SU-DHL-6 (cell line): ENCODE measurements at regions not wholly inside any gene's neighbourhood (a gene's known extent, or its start where the extent isn't known, plus 50 kb on each side); places are given as distances from the start of the nearest gene placed in this dataset.

Experiments
- H2AFZ ChIP-seq: fragments of 200-600 bp; sonication (generic); 2 replicates; pipeline ENCODE4 v1.6.1; 2014; ENCODE audit warnings: low read depth, mild to moderate bottlenecking, moderate library complexity, mixed read lengths, antibody characterized with exemption, low read length; ENCODE audit not compliant: severe bottlenecking
- H3F3A ChIP-seq: fragments of 200-600 bp; shearing (Covaris generic); 2 replicates; pipeline ENCODE4 v1.6.0; 2016; ENCODE audit warnings: antibody characterized with exemption, mild to moderate bottlenecking; ENCODE audit not compliant: insufficient read depth
- H3K27ac ChIP-seq: fragments of 200-600 bp; sonication (generic); 2 replicates; pipeline ENCODE4 v1.5.1; 2016; ENCODE audit warnings: low read depth, mild to moderate bottlenecking, low read length, moderate library complexity, mixed read lengths
- H3K27me3 ChIP-seq: fragments of 200-600 bp; sonication (generic), shearing (Covaris generic); 2 replicates; pipeline ENCODE4 v1.6.0; 2014; ENCODE audit warnings: mild to moderate bottlenecking, low read length
- H3K36me3 ChIP-seq: fragments of 200-600 bp; sonication (generic); 2 replicates; pipeline ENCODE4 v1.6.1; 2014; ENCODE audit warnings: mild to moderate bottlenecking, low read length, mixed read lengths
- H3K4me2 ChIP-seq: fragments of 300-600, 200-600 bp; shearing (Covaris generic), sonication (generic); 2 replicates; pipeline ENCODE4 v1.6.0; 2014; ENCODE audit warnings: low read length, low read depth, mild to moderate bottlenecking; ENCODE audit not compliant: poor library complexity, severe bottlenecking
- H3K4me3 ChIP-seq: fragments of 200-600 bp; sonication (generic); 2 replicates; pipeline ENCODE4 v1.5.1; 2014; ENCODE audit warnings: antibody characterized with exemption, low read length, mild to moderate bottlenecking, mixed read lengths; ENCODE audit not compliant: insufficient read depth, poor library complexity, severe bottlenecking
- H3K79me2 ChIP-seq: fragments of 200-600 bp; sonication (generic); 2 replicates; pipeline ENCODE4 v1.6.1; 2014; ENCODE audit warnings: mild to moderate bottlenecking, low read length, moderate library complexity; ENCODE audit not compliant: insufficient read depth
- H3K9ac ChIP-seq: fragments of 200-600 bp; sonication (generic); 2 replicates; pipeline ENCODE4 v1.7.0; 2014; ENCODE audit warnings: mild to moderate bottlenecking, low read length
- H3K9me2 ChIP-seq: fragments of 200-600 bp; sonication (generic); replicated peaks from 2 replicates; pipeline ENCODE4 v1.6.1; 2014; ENCODE audit warnings: low read length; ENCODE audit not compliant: insufficient read depth
- H3K9me3 ChIP-seq: fragments of 200-600 bp; sonication (generic); 2 replicates; pipeline ENCODE4 v1.6.1; 2014; ENCODE audit warnings: low read length, mixed read lengths; ENCODE audit not compliant: insufficient read depth
- H4K20me1 ChIP-seq: fragments of 200-600 bp; sonication (generic); 2 replicates; pipeline ENCODE4 v1.6.1; 2014; ENCODE audit warnings: low read depth, mild to moderate bottlenecking, antibody characterized with exemption, low read length, moderate library complexity, mixed read lengths
- CTCF ChIP-seq: fragments of 200-600 bp; sonication (generic); IDR thresholded peaks from one replicate; pipeline ENCODE4 v1.5.1; 2017; ENCODE audit warnings: antibody characterized with exemption, mild to moderate bottlenecking, low read length, moderate library complexity; ENCODE audit not compliant: insufficient read depth, poor library complexity, severe bottlenecking
- EZH2phosphoT487 ChIP-seq: fragments of 200-600 bp; sonication (generic), shearing (Covaris generic); conservative IDR thresholded peaks from 2 replicates; pipeline ENCODE4 v1.6.1; 2018; ENCODE audit warnings: mild to moderate bottlenecking, antibody characterized with exemption, low read length, moderate library complexity, mixed read lengths

- TF ChIP-seq EZH2phosphoT487 (no peak), CTCF (no peak)
- no peaks in the 10 kb centered on the region for H3K79me2 ChIP-seq
- H2AFZ ChIP-seq = no peak overlapping the region
- no peak overlapping the region for H3K4me2 ChIP-seq
- no peaks in the 10 kb centered on the region for H3K9me3 ChIP-seq
- no peaks in the 10 kb centered on the region for H4K20me1 ChIP-seq
- no peaks in the 10 kb centered on the region for H3K36me3 ChIP-seq
- H3K27ac ChIP-seq = no peak overlapping the region
- no peaks in the 10 kb centered on the region for H3K9me2 ChIP-seq
- H3F3A ChIP-seq = no peaks in the 10 kb centered on the region
- H3K9ac ChIP-seq = no peak overlapping the region
- H3K27me3 ChIP-seq = no peaks in the 10 kb centered on the region
- H3K4me3 ChIP-seq = no peak overlapping the region
Observed at GRCh38 chr6:113447088-113447831, 409.9 kb upstream of the MARCKS start.

DNA sequence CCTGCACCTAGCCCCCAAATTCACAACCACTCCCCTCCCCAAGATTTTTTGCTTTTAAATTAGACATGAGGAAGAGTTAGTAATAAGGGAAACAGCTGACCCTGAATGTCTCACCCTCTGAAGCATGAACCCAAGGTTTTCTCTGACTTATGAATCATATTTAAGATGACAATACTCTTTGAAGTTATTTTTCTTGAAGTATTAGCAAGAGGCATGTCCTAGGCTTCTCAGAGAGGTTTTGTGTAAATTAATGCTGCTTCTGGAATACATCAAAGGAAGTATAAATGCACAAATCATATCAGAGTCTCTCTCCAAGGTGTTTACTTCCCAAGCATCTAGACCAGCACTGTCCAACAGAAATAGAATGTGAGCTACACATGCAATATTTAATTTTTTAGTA, 408.1 kb upstream of the MARCKS start:
- no peaks in the 10 kb centered on the region for H3K79me2 ChIP-seq
- no peaks in the 10 kb centered on the region for H3K36me3 ChIP-seq
- no peak overlapping the region for H2AFZ ChIP-seq
- no peak overlapping the region for H3K27ac ChIP-seq
- H3K4me2 ChIP-seq = no peak overlapping the region
- H3K9me3 ChIP-seq = no peaks in the 10 kb centered on the region
- TF ChIP-seq CTCF (no peak), EZH2phosphoT487 (no peak)
- H3K9ac ChIP-seq = no peak overlapping the region
- H3F3A ChIP-seq = no peaks in the 10 kb centered on the region
- no peaks in the 10 kb centered on the region for H3K9me2 ChIP-seq
- no peak overlapping the region for H3K4me3 ChIP-seq
- no peaks in the 10 kb centered on the region for H3K27me3 ChIP-seq
- H4K20me1 ChIP-seq = no peaks in the 10 kb centered on the region

DNA sequence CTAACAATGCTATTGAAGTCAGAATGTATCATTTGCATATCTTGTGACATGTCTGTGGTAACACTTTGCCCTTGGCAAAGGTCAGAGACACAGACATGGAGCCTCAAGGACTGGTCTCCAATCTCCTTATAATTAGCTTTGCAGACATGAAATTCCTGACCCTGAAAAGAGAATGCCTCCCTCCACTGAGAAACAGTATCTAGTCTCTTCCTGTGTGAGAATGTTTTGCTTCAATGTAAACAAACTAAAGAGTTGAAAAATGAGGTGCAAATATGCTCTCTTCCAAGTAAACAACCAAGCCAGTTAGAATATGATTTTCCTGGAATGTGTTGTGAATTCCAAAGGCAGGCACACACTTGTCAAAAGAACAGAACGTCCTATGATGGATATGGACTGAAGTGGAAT, 407.1 kb upstream of the MARCKS start:
- H3K36me3 ChIP-seq = no peaks in the 10 kb centered on the region
- TF ChIP-seq CTCF = no peak
- TF ChIP-seq EZH2phosphoT487 = no peak
- H2AFZ ChIP-seq = no peak overlapping the region
- H3K4me2 ChIP-seq = no peak overlapping the region
- H3K79me2 ChIP-seq = no peaks in the 10 kb centered on the region
- H3K27me3 ChIP-seq = no peaks in the 10 kb centered on the region
- no peak overlapping the region for H3K9ac ChIP-seq
- H3F3A ChIP-seq = no peaks in the 10 kb centered on the region
- no peak overlapping the region for H3K4me3 ChIP-seq
- no peaks in the 10 kb centered on the region for H3K9me2 ChIP-seq
- no peaks in the 10 kb centered on the region for H4K20me1 ChIP-seq
- no peaks in the 10 kb centered on the region for H3K9me3 ChIP-seq
- H3K27ac ChIP-seq = no peak overlapping the region
